ENCODE measurements at regions not wholly inside any gene's neighbourhood (a gene's known extent, or its start where the extent isn't known, plus 50 kb on each side); places are given as distances from the start of the nearest gene placed in this dataset.

DNA sequence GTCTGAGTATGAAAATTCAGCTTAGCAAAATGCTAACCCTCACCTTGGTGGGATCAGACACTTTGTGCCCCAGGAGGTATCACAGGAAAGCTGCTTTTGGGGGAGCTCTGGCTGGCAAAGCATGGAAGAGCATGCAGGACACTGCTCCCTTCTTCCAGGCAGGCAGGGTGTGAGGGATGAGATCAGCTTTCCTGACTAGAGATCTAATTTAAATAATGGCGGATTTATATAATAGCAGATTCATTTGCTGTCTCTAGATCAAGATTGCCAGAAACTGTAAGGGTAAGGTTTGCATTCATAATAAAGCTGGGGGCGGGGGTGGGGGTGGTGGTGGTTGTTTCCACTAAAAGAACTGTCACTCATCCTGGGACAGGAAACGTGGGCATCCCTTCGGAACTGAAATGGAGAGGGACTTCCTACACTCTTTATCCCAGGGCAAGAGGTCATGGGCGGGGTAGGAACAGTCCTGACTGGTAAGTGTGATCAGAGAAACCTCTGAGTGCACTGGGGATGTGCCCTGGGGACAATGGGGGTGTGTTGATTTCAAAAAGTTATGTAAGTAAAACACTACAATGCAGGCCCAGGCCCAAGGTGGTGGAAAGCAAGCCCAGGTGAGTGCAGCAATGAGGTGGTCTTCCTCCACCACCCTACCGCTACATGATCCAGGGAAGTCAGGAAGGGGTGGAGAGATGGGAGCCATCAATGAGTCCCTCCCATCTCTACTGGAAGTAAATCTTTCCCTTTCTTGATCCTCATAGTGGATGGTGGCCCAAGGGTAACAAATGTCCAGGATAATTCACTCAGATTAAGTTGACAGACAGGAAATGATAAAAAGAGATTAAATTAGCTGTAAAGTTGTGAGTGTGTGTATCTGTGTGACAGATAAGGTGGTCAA lies 171.4 kb upstream of the SERPINE2 start:
- DNase-seq: no peak

GRCh38 chr2:224209555-224210285 lies 170.6 kb upstream of the SERPINE2 start:
- DNase-seq: peak; percentile 46

DNA sequence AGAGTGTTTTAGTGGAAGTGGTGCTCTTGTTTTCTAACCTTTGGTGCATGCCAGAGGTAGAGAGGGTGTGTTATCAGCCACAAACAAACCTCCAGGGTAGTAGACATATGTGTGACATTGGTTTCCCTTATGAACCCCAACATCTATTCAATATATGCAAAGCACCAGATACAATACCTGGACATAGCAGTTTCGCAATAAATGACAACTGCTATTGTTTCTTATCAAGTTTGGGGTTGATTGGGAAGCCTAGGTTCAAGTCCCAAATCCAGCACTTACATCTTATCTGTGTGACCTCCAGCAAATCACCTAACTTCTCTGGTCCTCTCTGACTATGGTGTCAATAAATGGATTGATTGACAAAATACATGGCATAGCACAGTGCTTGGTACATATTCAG lies 169.4 kb upstream of the SERPINE2 start:
- DNase-seq: no peak

DNA sequence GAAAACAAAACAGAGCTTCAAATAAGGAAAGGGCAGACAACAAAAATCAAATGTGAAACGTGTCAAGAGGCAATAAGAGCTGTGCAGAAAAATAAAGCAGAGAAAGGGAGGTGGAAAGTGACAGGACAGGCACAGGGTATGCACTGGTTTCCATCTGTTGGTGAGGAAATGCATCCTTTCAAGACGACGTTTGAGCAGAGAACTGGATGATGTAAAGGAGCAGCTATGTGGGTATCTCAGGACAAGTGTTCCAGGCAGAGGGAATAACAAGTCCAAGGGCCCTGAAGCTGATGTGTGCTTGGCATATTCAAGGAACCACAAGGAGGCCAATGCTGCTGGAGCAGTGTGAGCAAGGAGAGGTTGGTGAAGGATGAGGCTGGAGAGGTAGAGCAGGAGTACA lies 168.9 kb upstream of the SERPINE2 start:
- DNase-seq: no peak

DNA sequence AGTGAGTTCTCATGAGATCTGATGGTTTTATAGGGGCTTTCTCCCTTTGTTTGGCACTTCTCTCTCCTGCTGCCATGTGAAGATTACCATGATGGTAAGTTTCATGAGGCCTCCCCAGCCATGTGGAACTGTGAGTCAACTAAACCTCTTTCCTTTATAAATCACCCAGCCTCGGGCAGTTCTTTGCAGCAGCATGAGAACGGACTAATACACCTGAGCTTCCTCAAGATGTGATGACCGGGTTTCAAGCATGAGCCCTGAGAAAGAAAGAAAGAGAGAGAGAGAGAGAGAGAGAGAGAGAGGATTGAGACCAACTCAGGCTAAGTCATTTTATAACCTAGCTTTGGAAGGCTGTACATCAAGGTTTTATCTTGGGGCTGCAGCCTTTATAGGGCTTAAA lies 167.7 kb upstream of the SERPINE2 start:
- DNase-seq: no peak

- no peak for DNase-seq
Measured at GRCh38 chr2:224202281-224202865, 163.3 kb upstream of the SERPINE2 start.

DNA sequence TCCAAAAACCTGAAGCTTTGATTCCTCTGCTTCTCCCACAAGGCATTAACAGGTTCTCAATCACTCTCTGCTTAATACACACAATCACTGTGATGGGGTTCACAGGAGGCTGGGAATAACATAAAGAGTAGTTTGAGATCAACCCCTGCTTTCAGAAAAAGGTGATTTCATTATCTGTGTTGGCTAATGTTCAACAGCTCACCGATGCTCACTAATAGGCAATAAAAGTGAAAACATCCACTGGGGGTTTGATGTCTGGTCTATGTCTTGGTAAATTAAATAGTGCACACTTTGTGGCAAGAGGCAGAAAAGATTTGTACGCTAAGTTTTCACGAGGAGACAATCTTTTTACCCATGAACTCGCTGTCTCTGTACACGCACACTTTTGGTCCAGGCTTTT lies 159.3 kb upstream of the SERPINE2 start:
- no peak for DNase-seq

- DNase-seq: no peak
Measured at GRCh38 chr2:224196810-224197209, 157.7 kb upstream of the SERPINE2 start.

DNA sequence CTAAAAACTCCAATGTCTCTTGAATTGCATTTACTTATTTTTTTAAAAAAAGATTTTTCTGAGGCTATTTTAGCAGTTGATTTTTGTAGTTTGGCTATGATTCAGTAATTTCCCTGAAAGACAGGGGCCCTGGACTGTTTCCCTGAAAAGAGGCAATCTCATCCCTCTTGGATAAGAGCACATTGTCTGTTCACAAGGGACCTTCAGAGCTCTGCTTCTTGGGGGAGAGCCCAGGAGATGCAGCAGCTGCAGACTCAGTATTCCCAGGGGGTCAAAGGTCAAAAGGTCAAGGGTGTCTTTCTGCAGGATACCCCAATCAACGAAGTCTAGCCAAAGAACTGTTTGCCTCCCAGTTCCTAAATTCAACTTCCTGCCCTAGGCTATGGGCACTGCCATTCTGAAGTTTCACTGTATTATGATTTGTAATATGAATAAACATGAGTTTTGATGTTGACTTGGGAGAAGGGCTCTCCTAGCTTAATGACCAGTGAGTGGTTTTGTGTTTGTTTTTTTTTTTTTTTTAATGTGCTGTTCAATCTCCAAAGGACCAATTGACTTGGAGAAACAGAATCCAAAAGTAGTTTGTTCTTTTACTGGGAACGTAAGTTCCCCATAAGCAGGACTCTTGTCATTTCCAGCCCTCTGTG lies 157.0 kb upstream of the SERPINE2 start:
- DNase-seq: peak; percentile 49

DNA sequence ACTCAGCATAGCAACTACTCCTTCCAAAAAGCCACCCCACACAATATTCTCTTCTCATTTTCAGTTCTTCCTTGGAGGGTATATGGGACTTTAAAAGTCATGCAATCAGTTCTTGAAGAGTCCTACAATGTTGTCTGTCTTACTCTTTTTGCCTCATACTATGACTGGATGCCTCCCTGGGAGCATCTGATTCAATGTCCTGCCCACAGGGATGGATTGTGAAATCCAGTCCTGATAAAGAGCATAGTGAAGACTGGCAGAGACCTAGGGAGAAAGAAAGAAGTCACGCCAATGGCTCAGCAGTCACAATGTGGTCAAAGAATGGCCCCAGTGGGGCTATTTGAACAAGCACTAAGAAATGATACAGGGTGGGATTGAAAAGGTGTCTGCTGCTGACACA lies 155.1 kb upstream of the SERPINE2 start:
- no peak for DNase-seq

GRCh38 chr2:224191465-224191864 lies 152.4 kb upstream of the SERPINE2 start:
- no peak for DNase-seq

- DNase-seq: no peak
Measured at GRCh38 chr2:224190936-224191270, 151.8 kb upstream of the SERPINE2 start.

DNA sequence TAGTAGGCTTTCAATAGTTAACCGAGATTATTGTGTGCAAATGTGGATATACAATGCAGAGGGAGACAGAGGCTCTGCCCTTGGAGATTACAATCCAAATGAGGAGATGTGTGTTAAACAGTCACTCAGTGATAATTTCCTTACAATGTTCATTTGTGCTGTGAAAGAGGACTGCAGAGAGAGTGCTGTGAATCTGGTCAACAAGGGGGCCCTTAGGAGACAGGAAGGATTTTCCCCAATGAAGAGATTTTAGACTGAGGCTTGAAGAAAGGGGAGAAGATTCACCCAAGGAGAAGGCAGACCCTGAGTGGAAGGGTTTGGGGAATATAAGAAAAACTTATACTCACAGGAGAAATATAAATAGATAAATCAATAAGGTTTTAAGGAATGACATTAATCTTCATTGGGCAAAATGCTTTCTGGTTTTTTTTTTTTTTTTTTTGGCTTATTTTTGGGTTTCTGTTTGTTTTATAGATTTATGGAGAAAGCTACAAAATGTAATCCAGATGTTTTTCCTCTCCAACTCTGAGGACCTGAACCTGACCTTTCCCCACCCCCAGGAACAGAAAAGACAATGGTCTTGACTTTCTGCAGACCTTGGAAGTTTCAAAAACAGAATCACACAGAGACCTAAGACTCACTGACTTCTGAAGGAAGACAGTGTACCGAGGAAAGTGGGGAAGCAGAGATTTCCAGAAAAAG lies 151.3 kb upstream of the SERPINE2 start:
- DNase-seq: no peak

DNA sequence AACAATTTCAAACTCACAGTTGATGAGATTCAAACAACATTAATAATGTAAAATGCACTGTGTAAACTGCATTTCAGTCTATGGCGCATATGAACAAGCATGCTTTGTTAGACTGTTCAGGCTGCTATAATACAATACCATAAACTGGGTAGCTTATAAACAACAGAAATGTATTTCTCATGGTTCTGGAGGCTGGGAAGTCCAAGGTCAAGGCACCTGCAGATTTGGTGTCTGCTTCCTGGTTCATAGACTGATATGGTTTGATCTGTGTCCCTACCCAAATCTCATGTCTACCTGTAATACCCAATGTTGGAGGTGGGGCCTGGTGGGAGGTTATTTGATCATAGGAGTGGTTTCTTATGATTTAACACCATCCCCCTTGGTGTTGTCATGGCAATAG lies 148.1 kb upstream of the SERPINE2 start:
- DNase-seq: no peak

GRCh38 chr2:224185023-224185601 lies 146.0 kb upstream of the SERPINE2 start:
- no peak for DNase-seq

GRCh38 chr2:224183086-224183485 lies 144.0 kb upstream of the SERPINE2 start:
- no peak for DNase-seq

- DNase-seq: no peak
Measured at GRCh38 chr2:224182498-224182897, 143.4 kb upstream of the SERPINE2 start.

DNA sequence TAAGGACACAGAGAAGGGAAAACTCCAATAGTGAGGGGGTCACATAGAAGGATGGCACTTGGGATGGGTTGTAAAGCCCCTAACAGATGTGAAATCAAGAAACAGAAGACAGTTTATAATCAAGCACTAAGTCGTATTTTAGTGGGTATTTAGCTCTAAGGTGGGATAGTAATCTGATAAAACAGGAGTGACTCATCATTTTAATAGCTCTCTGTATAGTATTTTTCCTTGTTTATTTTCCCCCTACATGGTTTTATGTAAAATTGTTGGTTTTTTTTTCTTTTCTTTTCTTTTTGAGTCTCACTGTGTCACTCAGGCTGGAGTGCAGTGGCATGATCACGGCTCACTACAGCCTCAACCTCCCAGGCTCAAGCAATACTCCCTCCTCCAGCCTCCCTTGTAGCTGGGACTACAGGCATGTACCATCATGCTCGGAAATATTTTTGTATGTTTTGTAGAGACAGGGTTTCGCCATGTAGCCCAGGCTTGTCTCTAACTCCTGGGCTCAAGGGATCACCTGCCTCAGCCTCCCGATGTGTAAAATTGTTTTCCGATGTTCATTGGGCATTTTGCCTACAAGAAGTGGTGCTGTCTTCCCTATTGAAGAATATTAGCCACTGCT lies 142.6 kb upstream of the SERPINE2 start:
- no peak for DNase-seq

- peak; percentile 8 for DNase-seq
Measured at GRCh38 chr2:224180810-224181209, 141.7 kb upstream of the SERPINE2 start.

DNA sequence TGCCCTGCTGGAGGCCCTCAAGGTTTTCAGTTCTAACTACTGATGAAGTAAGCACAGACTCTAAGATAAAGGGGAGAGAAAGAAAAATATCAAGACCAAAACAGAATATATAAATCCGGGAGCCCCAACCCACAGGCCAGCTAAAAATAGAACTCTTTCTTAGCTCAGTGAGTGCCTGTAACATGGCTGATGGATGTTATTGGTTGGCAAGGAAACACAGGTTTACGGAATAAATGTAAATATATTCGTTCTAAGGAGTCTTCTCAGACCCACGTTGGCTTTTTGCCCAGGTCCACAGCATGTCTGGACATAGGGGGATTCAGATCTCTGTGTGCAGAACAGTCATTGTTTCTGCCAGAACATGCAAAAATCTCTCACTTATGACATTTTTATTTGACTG lies 139.0 kb upstream of the SERPINE2 start:
- DNase-seq: peak; percentile 54

GRCh38 chr2:224175538-224175937 lies 136.5 kb upstream of the SERPINE2 start:
- DNase-seq: no peak

All from skin of body (tissue), 1 donor.